ENCODE measurements at regions not wholly inside any gene's neighbourhood (a gene's known extent, or its start where the extent isn't known, plus 50 kb on each side); places are given as distances from the start of the nearest gene placed in this dataset.

- no peak overlapping the region for H3K4me3 ChIP-seq (ENCODE audit: low read length)
- H3K27ac ChIP-seq (ENCODE audit: low read depth, low read length): no peak overlapping the region
- no peaks in the 10 kb centered on the region for H3K36me3 ChIP-seq (ENCODE audit: insufficient read depth, low read length)
- H3K9ac ChIP-seq (ENCODE audit: low read depth, low read length): no peak overlapping the region
- H3K4me1 ChIP-seq (ENCODE audit: insufficient read depth, low read length): no peaks in the 10 kb centered on the region
- no peaks in the 10 kb centered on the region for H3K27me3 ChIP-seq (ENCODE audit: insufficient read depth, low read length)
- 97% methylated on average over 1 of the region's 2 CpGs for WGBS
- H3K9me3 ChIP-seq (ENCODE audit: insufficient read depth, low read depth, low read length): no peaks in the 10 kb centered on the region
These were observed 435.7 kb upstream of the DCN start for GRCh38 chr12:91618281-91618680.

- Histone ChIP-seq H3K4me3 (ENCODE audit: low read length) (no peak overlapping the region), H3K36me3 (ENCODE audit: insufficient read depth, low read length) (no peaks in the 10 kb centered on the region), H3K27me3 (ENCODE audit: insufficient read depth, low read length) (no peaks in the 10 kb centered on the region), H3K4me1 (ENCODE audit: insufficient read depth, low read length) (no peaks in the 10 kb centered on the region), H3K9ac (ENCODE audit: low read depth, low read length) (no peak overlapping the region), H3K27ac (ENCODE audit: low read depth, low read length) (no peak overlapping the region), H3K9me3 (ENCODE audit: insufficient read depth, low read depth, low read length) (no peaks in the 10 kb centered on the region)
- WGBS: 94% methylated on average over 1 of the region's 1 CpG
These were observed 435.2 kb upstream of the DCN start for GRCh38 chr12:91617818-91618217.

GRCh38 chr12:91616416-91616815, 433.8 kb upstream of the DCN start:
- 73% methylated on average over 2 of the region's 2 CpGs for WGBS
- Histone ChIP-seq H3K9me3 (ENCODE audit: insufficient read depth, low read depth, low read length) (no peaks in the 10 kb centered on the region), H3K27ac (ENCODE audit: low read depth, low read length) (no peak overlapping the region), H3K27me3 (ENCODE audit: insufficient read depth, low read length) (no peaks in the 10 kb centered on the region), H3K4me1 (ENCODE audit: insufficient read depth, low read length) (no peaks in the 10 kb centered on the region), H3K36me3 (ENCODE audit: insufficient read depth, low read length) (no peaks in the 10 kb centered on the region), H3K4me3 (ENCODE audit: low read length) (no peak overlapping the region), H3K9ac (ENCODE audit: low read depth, low read length) (no peak overlapping the region)

GRCh38 chr12:91613223-91613779, 430.7 kb upstream of the DCN start:
- Histone ChIP-seq H3K4me1 (ENCODE audit: insufficient read depth, low read length) (no peaks in the 10 kb centered on the region), H3K27me3 (ENCODE audit: insufficient read depth, low read length) (no peaks in the 10 kb centered on the region), H3K9ac (ENCODE audit: low read depth, low read length) (no peak overlapping the region), H3K4me3 (ENCODE audit: low read length) (no peak overlapping the region), H3K36me3 (ENCODE audit: insufficient read depth, low read length) (no peaks in the 10 kb centered on the region), H3K9me3 (ENCODE audit: insufficient read depth, low read depth, low read length) (no peaks in the 10 kb centered on the region), H3K27ac (ENCODE audit: low read depth, low read length) (no peak overlapping the region)
- WGBS: 97% methylated on average over 3 of the region's 4 CpGs

- H3K9ac ChIP-seq (ENCODE audit: low read depth, low read length): no peak overlapping the region
- no peak overlapping the region for H3K27ac ChIP-seq (ENCODE audit: low read depth, low read length)
- no peaks in the 10 kb centered on the region for H3K36me3 ChIP-seq (ENCODE audit: insufficient read depth, low read length)
- WGBS: 92% methylated on average over 2 of the region's 3 CpGs
- H3K4me3 ChIP-seq (ENCODE audit: low read length): no peak overlapping the region
- no peaks in the 10 kb centered on the region for H3K27me3 ChIP-seq (ENCODE audit: insufficient read depth, low read length)
- no peaks in the 10 kb centered on the region for H3K4me1 ChIP-seq (ENCODE audit: insufficient read depth, low read length)
- H3K9me3 ChIP-seq (ENCODE audit: insufficient read depth, low read depth, low read length): no peaks in the 10 kb centered on the region
These were observed 427.9 kb upstream of the DCN start for GRCh38 chr12:91610561-91610960.

GRCh38 chr12:91609283-91609682, 426.7 kb upstream of the DCN start:
- Histone ChIP-seq H3K27me3 (ENCODE audit: insufficient read depth, low read length) (no peaks in the 10 kb centered on the region), H3K9ac (ENCODE audit: low read depth, low read length) (no peak overlapping the region), H3K9me3 (ENCODE audit: insufficient read depth, low read depth, low read length) (no peaks in the 10 kb centered on the region), H3K27ac (ENCODE audit: low read depth, low read length) (no peak overlapping the region), H3K36me3 (ENCODE audit: insufficient read depth, low read length) (no peaks in the 10 kb centered on the region), H3K4me3 (ENCODE audit: low read length) (no peak overlapping the region), H3K4me1 (ENCODE audit: insufficient read depth, low read length) (no peaks in the 10 kb centered on the region)
- WGBS: 94% methylated on average over 1 of the region's 1 CpG

GRCh38 chr12:91608542-91608941, 425.9 kb upstream of the DCN start:
- Histone ChIP-seq H3K9me3 (ENCODE audit: insufficient read depth, low read depth, low read length) (no peaks in the 10 kb centered on the region), H3K27me3 (ENCODE audit: insufficient read depth, low read length) (no peaks in the 10 kb centered on the region), H3K27ac (ENCODE audit: low read depth, low read length) (no peak overlapping the region), H3K4me1 (ENCODE audit: insufficient read depth, low read length) (no peaks in the 10 kb centered on the region), H3K9ac (ENCODE audit: low read depth, low read length) (no peak overlapping the region), H3K4me3 (ENCODE audit: low read length) (no peak overlapping the region), H3K36me3 (ENCODE audit: insufficient read depth, low read length) (no peaks in the 10 kb centered on the region)

GRCh38 chr12:91606662-91607377, 424.2 kb upstream of the DCN start:
- Histone ChIP-seq H3K4me1 (ENCODE audit: insufficient read depth, low read length) (no peaks in the 10 kb centered on the region), H3K27ac (ENCODE audit: low read depth, low read length) (no peak overlapping the region), H3K27me3 (ENCODE audit: insufficient read depth, low read length) (no peaks in the 10 kb centered on the region), H3K36me3 (ENCODE audit: insufficient read depth, low read length) (no peaks in the 10 kb centered on the region), H3K4me3 (ENCODE audit: low read length) (no peak overlapping the region), H3K9ac (ENCODE audit: low read depth, low read length) (no peak overlapping the region), H3K9me3 (ENCODE audit: insufficient read depth, low read depth, low read length) (no peaks in the 10 kb centered on the region)
- 83% methylated on average over 2 of the region's 3 CpGs for WGBS

- H3K9ac ChIP-seq (ENCODE audit: low read depth, low read length): no peak overlapping the region
These were observed 422.3 kb upstream of the DCN start for GRCh38 chr12:91604897-91605296.

GRCh38 chr12:91603060-91603459, 420.4 kb upstream of the DCN start:
- no peak overlapping the region for H3K9ac ChIP-seq (ENCODE audit: low read depth, low read length)
- no peaks in the 10 kb centered on the region for H3K4me1 ChIP-seq (ENCODE audit: insufficient read depth, low read length)
- H3K36me3 ChIP-seq (ENCODE audit: insufficient read depth, low read length): no peaks in the 10 kb centered on the region
- no peak overlapping the region for H3K27ac ChIP-seq (ENCODE audit: low read depth, low read length)
- no peaks in the 10 kb centered on the region for H3K27me3 ChIP-seq (ENCODE audit: insufficient read depth, low read length)
- H3K9me3 ChIP-seq (ENCODE audit: insufficient read depth, low read depth, low read length): peaks cover 3% of the 10 kb centered on the region; the same call in 1 of the 2 replicates
- no peak overlapping the region for H3K4me3 ChIP-seq (ENCODE audit: low read length)
- WGBS: 100% methylated on average over 2 of the region's 2 CpGs

More at GRCh38 chr12:91604897-91605296, 422.3 kb upstream of the DCN start:
- Histone ChIP-seq H3K27ac (ENCODE audit: low read depth, low read length) (no peak overlapping the region), H3K9me3 (ENCODE audit: insufficient read depth, low read depth, low read length) (no peaks in the 10 kb centered on the region), H3K27me3 (ENCODE audit: insufficient read depth, low read length) (no peaks in the 10 kb centered on the region), H3K4me3 (ENCODE audit: low read length) (no peak overlapping the region), H3K36me3 (ENCODE audit: insufficient read depth, low read length) (no peaks in the 10 kb centered on the region), H3K4me1 (ENCODE audit: insufficient read depth, low read length) (no peaks in the 10 kb centered on the region)
- 86% methylated on average over 6 of the region's 6 CpGs for WGBS

GRCh38 chr12:91601054-91601453, 418.4 kb upstream of the DCN start:
- Histone ChIP-seq H3K4me1 (ENCODE audit: insufficient read depth, low read length) (no peaks in the 10 kb centered on the region), H3K9ac (ENCODE audit: low read depth, low read length) (no peak overlapping the region), H3K27me3 (ENCODE audit: insufficient read depth, low read length) (no peaks in the 10 kb centered on the region), H3K36me3 (ENCODE audit: insufficient read depth, low read length) (no peaks in the 10 kb centered on the region), H3K9me3 (ENCODE audit: insufficient read depth, low read depth, low read length) (peaks cover 3% of the 10 kb centered on the region; the same call in 1 of the 2 replicates), H3K27ac (ENCODE audit: low read depth, low read length) (no peak overlapping the region), H3K4me3 (ENCODE audit: low read length) (no peak overlapping the region)
- 100% methylated on average over 1 of the region's 4 CpGs for WGBS
